IPS-15b (cell line): ENCODE measurements at regions not wholly inside any gene's neighbourhood (a gene's known extent, or its start where the extent isn't known, plus 50 kb on each side); places are given as distances from the start of the nearest gene placed in this dataset.

Source experiments
- H3K27me3 ChIP-seq: one replicate; pipeline ENCODE4 v1.6.1; 2013; ENCODE audit warnings: low read length; ENCODE audit not compliant: control insufficient read depth, insufficient read depth
- H3K36me3 ChIP-seq: one replicate; pipeline ENCODE4 v1.6.1; 2013; ENCODE audit warnings: low read length; ENCODE audit not compliant: control insufficient read depth, insufficient read depth
- H3K4me1 ChIP-seq: one replicate; pipeline ENCODE4 v1.6.1; 2013; ENCODE audit warnings: mild to moderate bottlenecking, low read length; ENCODE audit not compliant: control insufficient read depth, insufficient read depth
- H3K4me3 ChIP-seq: one replicate; pipeline ENCODE4 v1.5.1; 2013; ENCODE audit warnings: low read depth, low read length
- H3K9ac ChIP-seq: one replicate; pipeline ENCODE4 v1.6.1; 2013; ENCODE audit warnings: low read depth, mild to moderate bottlenecking, low read length
- H3K9me3 ChIP-seq: one replicate; pipeline ENCODE4 v1.6.1; 2013; ENCODE audit warnings: mild to moderate bottlenecking, low read length; ENCODE audit not compliant: control insufficient read depth, insufficient read depth

- no peaks in the 10 kb centered on the region for H3K4me1 ChIP-seq
- H3K27me3 ChIP-seq, result no peaks in the 10 kb centered on the region
- no peak overlapping the region for H3K4me3 ChIP-seq
- H3K9me3 ChIP-seq, result no peaks in the 10 kb centered on the region
- no peak overlapping the region for H3K9ac ChIP-seq
- no peaks in the 10 kb centered on the region for H3K36me3 ChIP-seq
These were observed 66.1 kb downstream of the LEPR start for GRCh38 chr1:65486613-65487012.

DNA sequence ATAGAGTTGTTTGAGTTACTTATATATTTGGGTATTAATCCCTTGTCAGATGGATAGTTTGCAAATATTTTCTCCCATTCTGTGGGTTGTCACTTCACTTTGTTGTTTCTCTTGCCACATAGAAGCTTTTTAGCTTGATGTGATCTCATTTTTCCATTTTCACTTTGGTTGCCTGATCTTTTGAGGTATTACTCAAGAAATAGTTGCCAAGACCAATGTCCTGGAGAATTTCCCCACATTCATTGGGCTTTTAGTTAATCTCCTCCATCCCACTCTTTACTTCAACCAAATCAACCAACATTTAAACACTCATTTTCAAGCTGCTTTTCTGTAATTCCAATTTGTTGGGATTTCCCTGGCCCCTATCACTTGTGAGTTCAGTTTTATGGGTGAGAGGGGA is 69.0 kb downstream of the LEPR start:
- H3K4me1 ChIP-seq, result no peaks in the 10 kb centered on the region
- H3K9me3 ChIP-seq, result no peaks in the 10 kb centered on the region
- no peaks in the 10 kb centered on the region for H3K36me3 ChIP-seq
- no peak overlapping the region for H3K9ac ChIP-seq
- H3K27me3 ChIP-seq, result no peaks in the 10 kb centered on the region
- H3K4me3 ChIP-seq, result no peak overlapping the region

DNA sequence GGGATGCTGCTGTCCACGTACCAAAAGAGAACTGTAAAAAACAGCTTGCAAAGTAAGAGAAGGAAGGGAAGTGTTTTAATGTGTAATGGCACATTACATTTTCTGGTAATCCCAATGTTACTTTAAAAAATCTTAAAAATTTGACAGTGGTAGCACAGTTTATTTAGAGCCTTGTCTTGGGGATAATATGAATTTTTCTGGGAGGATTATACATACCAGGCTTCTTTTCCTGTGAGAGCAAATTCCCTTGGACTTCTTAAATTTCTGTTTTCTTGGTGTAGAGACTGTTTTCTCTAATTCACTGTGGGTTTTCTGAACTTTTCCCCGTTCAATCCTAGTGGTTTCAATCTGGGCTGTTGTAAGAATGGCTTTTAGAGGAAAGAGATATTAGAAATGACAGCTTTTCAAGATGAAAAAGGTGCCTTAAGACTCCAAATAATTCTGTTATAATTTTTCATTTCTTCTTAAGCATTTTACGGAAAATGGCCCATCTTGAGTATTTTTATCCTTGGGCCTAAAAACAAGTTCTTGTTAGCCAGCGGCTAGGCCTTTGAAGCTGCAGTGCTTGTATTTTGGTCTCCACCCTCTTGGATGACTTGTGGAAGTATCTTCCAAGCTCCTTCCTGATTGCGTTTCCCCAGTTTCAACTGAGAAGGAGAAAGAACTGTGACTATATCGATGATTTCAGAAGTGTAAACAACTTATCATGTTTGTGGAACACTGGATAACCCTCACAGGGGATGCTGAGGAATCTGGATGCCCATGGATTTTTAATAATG is 70.0 kb downstream of the LEPR start:
- Histone ChIP-seq H3K36me3 (no peaks in the 10 kb centered on the region), H3K4me3 (no peak overlapping the region), H3K27me3 (no peaks in the 10 kb centered on the region), H3K4me1 (no peaks in the 10 kb centered on the region), H3K9ac (no peak overlapping the region), H3K9me3 (no peaks in the 10 kb centered on the region)

DNA sequence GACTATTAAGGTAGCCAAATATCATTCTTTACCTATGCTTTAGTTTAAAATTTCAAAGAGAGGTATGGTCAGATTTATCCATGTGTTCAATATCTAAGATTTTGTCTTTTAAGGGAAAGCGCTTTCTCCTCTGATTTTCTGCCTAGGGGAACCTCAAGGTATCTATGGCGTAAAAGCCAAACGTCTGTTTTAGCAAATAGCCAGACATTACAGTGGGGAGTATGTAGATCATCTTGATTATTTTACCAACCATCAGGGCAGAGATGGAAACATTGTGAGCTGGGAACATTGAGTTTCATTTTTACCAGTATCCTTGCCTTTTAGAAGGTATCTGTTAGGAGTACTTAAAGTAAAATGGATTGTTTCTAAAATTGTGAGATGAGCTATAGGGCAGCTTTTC is 71.0 kb downstream of the LEPR start:
- Histone ChIP-seq H3K36me3 (no peaks in the 10 kb centered on the region), H3K4me3 (no peak overlapping the region), H3K9ac (no peak overlapping the region), H3K27me3 (no peaks in the 10 kb centered on the region), H3K4me1 (no peaks in the 10 kb centered on the region), H3K9me3 (no peaks in the 10 kb centered on the region)

DNA sequence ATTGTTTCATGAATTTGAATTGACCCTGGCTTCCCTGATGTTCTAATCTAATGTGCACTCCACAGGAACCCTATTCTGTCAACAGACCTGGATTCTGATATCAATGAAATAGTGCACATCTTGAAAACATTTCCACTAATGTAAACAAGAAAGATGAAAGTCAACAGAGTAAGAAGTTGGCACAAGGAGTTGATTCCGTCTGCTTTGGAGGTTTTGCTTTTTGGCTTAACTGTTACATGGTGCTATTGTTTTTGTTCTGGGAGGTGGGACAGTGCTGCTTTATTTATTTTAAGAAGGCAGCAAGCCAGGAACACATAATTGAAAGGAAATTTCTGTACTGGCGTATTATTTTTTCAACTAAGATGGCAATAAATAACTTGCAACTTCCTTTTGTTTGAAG is 73.3 kb downstream of the LEPR start:
- Histone ChIP-seq H3K4me3 (no peak overlapping the region), H3K9me3 (no peaks in the 10 kb centered on the region), H3K36me3 (no peaks in the 10 kb centered on the region), H3K27me3 (no peaks in the 10 kb centered on the region), H3K9ac (no peak overlapping the region), H3K4me1 (no peaks in the 10 kb centered on the region)

- H3K9ac ChIP-seq, result no peak overlapping the region
- H3K4me1 ChIP-seq, result no peaks in the 10 kb centered on the region
- no peaks in the 10 kb centered on the region for H3K36me3 ChIP-seq
- H3K27me3 ChIP-seq, result no peaks in the 10 kb centered on the region
- no peak overlapping the region for H3K4me3 ChIP-seq
- no peaks in the 10 kb centered on the region for H3K9me3 ChIP-seq
These were observed 74.2 kb downstream of the LEPR start for GRCh38 chr1:65494671-65495070.

- no peak overlapping the region for H3K9ac ChIP-seq
- no peaks in the 10 kb centered on the region for H3K9me3 ChIP-seq
- H3K27me3 ChIP-seq, result no peaks in the 10 kb centered on the region
- H3K4me3 ChIP-seq, result no peak overlapping the region
- H3K36me3 ChIP-seq, result no peaks in the 10 kb centered on the region
- H3K4me1 ChIP-seq, result no peaks in the 10 kb centered on the region
These were observed 74.7 kb downstream of the LEPR start for GRCh38 chr1:65495137-65495536.

DNA sequence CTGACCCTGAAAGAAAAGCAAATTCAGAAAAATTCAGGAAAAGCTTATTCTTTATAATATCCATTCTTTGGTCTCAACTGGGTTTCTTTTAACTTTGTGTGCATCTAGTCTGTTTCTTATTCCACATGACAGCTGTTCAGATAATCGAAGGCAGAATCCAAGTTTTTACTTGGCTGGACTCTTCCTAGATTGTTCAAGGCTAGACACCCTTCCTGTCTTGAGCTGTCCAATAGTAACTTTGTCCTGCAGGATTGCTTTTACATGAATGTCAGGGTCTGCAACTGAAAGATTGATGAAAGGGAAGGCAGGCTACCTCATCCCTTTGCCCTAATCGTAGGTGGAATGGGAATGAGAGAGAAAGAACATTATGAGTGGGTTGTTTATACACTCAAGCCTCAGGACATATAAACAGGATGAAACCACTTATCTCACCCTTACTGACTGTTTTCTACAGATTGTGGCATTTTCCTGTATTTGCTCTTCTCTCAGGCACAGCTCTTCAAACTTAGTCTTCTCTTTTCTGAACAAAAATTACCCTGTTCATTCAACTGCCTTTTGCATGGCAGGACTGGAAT is 76.9 kb downstream of the LEPR start:
- Histone ChIP-seq H3K4me3 (no peak overlapping the region), H3K9ac (no peak overlapping the region), H3K27me3 (no peaks in the 10 kb centered on the region), H3K4me1 (no peaks in the 10 kb centered on the region), H3K36me3 (no peaks in the 10 kb centered on the region), H3K9me3 (no peaks in the 10 kb centered on the region)

DNA sequence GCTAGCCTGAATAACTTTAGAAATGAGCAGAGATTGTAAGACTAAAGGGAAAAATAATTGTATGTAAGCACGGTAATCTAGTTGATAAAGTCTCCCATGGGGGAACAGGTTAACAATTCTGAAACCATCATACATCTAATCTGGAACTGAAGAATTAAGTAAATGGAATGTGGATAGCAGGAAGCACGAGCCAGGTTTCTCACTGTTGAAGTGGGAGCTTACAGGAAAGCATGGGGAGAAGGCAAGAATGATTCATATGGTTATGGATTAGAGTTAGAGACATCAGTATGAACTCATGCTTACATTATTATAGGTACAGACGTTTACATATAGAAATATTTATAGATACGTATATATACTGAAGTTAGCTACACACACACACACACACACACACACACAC is 83.0 kb downstream of the LEPR start:
- Histone ChIP-seq H3K4me3 (no peak overlapping the region), H3K4me1 (no peaks in the 10 kb centered on the region), H3K36me3 (no peaks in the 10 kb centered on the region), H3K27me3 (no peaks in the 10 kb centered on the region), H3K9ac (no peak overlapping the region), H3K9me3 (no peaks in the 10 kb centered on the region)

- no peaks in the 10 kb centered on the region for H3K4me1 ChIP-seq
- H3K27me3 ChIP-seq, result no peaks in the 10 kb centered on the region
- H3K4me3 ChIP-seq, result no peak overlapping the region
- no peaks in the 10 kb centered on the region for H3K9me3 ChIP-seq
- H3K9ac ChIP-seq, result no peak overlapping the region
- no peaks in the 10 kb centered on the region for H3K36me3 ChIP-seq
These were observed 83.8 kb downstream of the LEPR start for GRCh38 chr1:65504263-65504662.

GRCh38 chr1:65505547-65506300 is 85.3 kb downstream of the LEPR start:
- no peaks in the 10 kb centered on the region for H3K9me3 ChIP-seq
- H3K4me1 ChIP-seq, result peaks cover 5% of the 10 kb centered on the region
- H3K36me3 ChIP-seq, result no peaks in the 10 kb centered on the region
- no peaks in the 10 kb centered on the region for H3K27me3 ChIP-seq
- no peak overlapping the region for H3K9ac ChIP-seq
- no peak overlapping the region for H3K4me3 ChIP-seq

- Histone ChIP-seq H3K36me3 (no peaks in the 10 kb centered on the region), H3K4me1 (peaks cover 5% of the 10 kb centered on the region), H3K9me3 (no peaks in the 10 kb centered on the region), H3K9ac (no peak overlapping the region), H3K27me3 (no peaks in the 10 kb centered on the region), H3K4me3 (no peak overlapping the region)
These were observed 87.6 kb downstream of the LEPR start for GRCh38 chr1:65508051-65508450.
